Astrocyte (in vitro differentiated cells and primary cell): ENCODE measurements at regions not wholly inside any gene's neighbourhood (a gene's known extent, or its start where the extent isn't known, plus 50 kb on each side); places are given as distances from the start of the nearest gene placed in this dataset.

Source experiments
- CTCF ChIP-seq: IDR thresholded peaks from 2 replicates; pipeline ENCODE4 v1.5.1; 2011; ENCODE audit warnings: low read depth, mild to moderate bottlenecking, inconsistent platforms, low read length, moderate library complexity; ENCODE audit not compliant: insufficient read depth
- EZH2 ChIP-seq: IDR thresholded peaks from 2 replicates; pipeline ENCODE4 v1.6.1; 2012; ENCODE audit warnings: mild to moderate bottlenecking, low read length, inconsistent platforms; ENCODE audit not compliant: insufficient read depth

GRCh38 chr3:55333046-55333445, 154.1 kb downstream of the WNT5A start:
- TF ChIP-seq CTCF (no peak), EZH2 (no peak)
